HFF-Myc (cell line): ENCODE measurements at regions not wholly inside any gene's neighbourhood (a gene's known extent, or its start where the extent isn't known, plus 50 kb on each side); places are given as distances from the start of the nearest gene placed in this dataset.

Experiments used
- DNase-seq: peaks from one replicate; pipeline ENCODE4 v3.0.0-alpha.2; 2011; ENCODE audit warnings: low read depth; ENCODE audit errors: extremely low read depth
- H3K4me3 ChIP-seq: replicated peaks from 2 replicates; pipeline ENCODE4 v1.5.1; 2011; ENCODE audit warnings: low read depth, mild to moderate bottlenecking, control low read depth, low read length
- CTCF ChIP-seq: IDR thresholded peaks from 2 replicates; pipeline ENCODE4 v1.5.1; 2012; ENCODE audit warnings: mild to moderate bottlenecking, low read depth, low read length, control low read depth; ENCODE audit errors: missing control alignments

- no peak for DNase-seq
- no peak for TF ChIP-seq CTCF
- H3K4me3 ChIP-seq: no peak overlapping the region
Observed at GRCh38 chr5:155767470-155767869, 559.5 kb upstream of the SGCD start.

- no peak for TF ChIP-seq CTCF
- H3K4me3 ChIP-seq: no peak overlapping the region
- DNase-seq: no peak
Observed at GRCh38 chr5:155768332-155768731, 558.6 kb upstream of the SGCD start.

- H3K4me3 ChIP-seq: no peak overlapping the region
- no peak for TF ChIP-seq CTCF
- DNase-seq: no peak
Observed at GRCh38 chr5:155772009-155772662, 554.8 kb upstream of the SGCD start.

GRCh38 chr5:155773680-155774079, 553.3 kb upstream of the SGCD start:
- no peak for DNase-seq
- TF ChIP-seq CTCF: no peak
- H3K4me3 ChIP-seq: no peak overlapping the region

GRCh38 chr5:155780260-155780659, 546.7 kb upstream of the SGCD start:
- DNase-seq: no peak
- H3K4me3 ChIP-seq: no peak overlapping the region
- no peak for TF ChIP-seq CTCF

- no peak for TF ChIP-seq CTCF
- DNase-seq: no peak
- H3K4me3 ChIP-seq: no peak overlapping the region
Observed at GRCh38 chr5:155783246-155783645, 543.7 kb upstream of the SGCD start.

GRCh38 chr5:155783791-155784190, 543.2 kb upstream of the SGCD start:
- DNase-seq: no peak
- no peak for TF ChIP-seq CTCF
- H3K4me3 ChIP-seq: no peak overlapping the region
